ENCODE measurements at regions not wholly inside any gene's neighbourhood (a gene's known extent, or its start where the extent isn't known, plus 50 kb on each side); places are given as distances from the start of the nearest gene placed in this dataset.

GRCh38 chr3:43236008-43236407 is 50.3 kb upstream of the SNRK start:
- ChIA-PET POLR2A (no interaction called here), CTCF (no interaction called here)
- H3K27ac ChIP-seq (ENCODE audit: low read length): no peak overlapping the region
- in situ Hi-C loops (cut with HindIII; ENCODE audit: low pct_unique_long_range_greater_than_20kb, low sequenced_read_pairs): no loop called here
- intact Hi-C loops (cut with micrococcal nuclease; ENCODE audit: unreplicated experiment): no loop called here
- DNase-seq (ENCODE audit: low read depth, low spot score) (no peak), ATAC-seq (no peak)
- BruUV-seq (replicated peaks): no TSS peak
- no peaks in the 10 kb centered on the region for H3K9me3 ChIP-seq (ENCODE audit: control insufficient read depth, insufficient read depth, low read depth, low read length)
- no peaks in the 10 kb centered on the region for H3K36me3 ChIP-seq (ENCODE audit: control insufficient read depth, insufficient read depth, low read length)
- H3K4me1 ChIP-seq (ENCODE audit: control insufficient read depth, insufficient read depth, low read length): no peaks in the 10 kb centered on the region
- TF ChIP-seq POLR2AphosphoS5 (IDR thresholded peaks at IDR 0.05; ENCODE audit: low read depth, low read length): no peak
- TF ChIP-seq TCF7L2 (IDR thresholded peaks at IDR 0.05; ENCODE audit: low read depth, low read length): no peak
- TF ChIP-seq CTCF (IDR thresholded peaks at IDR 0.05): no peak
- TF ChIP-seq REST (IDR thresholded peaks at IDR 0.05; ENCODE audit: insufficient read depth in 1 of 2, low read depth in 2 of 2, low read length in 1 of 2): no peak
- TF ChIP-seq SIN3A (IDR thresholded peaks at IDR 0.05; ENCODE audit: borderline replicate concordance, insufficient read depth, low read depth, low read length): no peak
- H3K27me3 ChIP-seq (ENCODE audit: control insufficient read depth, insufficient read depth, low read length): no peaks in the 10 kb centered on the region
- H3K4me3 ChIP-seq (ENCODE audit: low read depth in 2 of 2, low read length in 2 of 2): no peak overlapping the region

- Histone ChIP-seq H3K27me3 (ENCODE audit: control insufficient read depth, insufficient read depth, low read length) (no peaks in the 10 kb centered on the region), H3K4me3 (ENCODE audit: low read depth in 2 of 2, low read length in 2 of 2) (no peak overlapping the region), H3K4me1 (ENCODE audit: control insufficient read depth, insufficient read depth, low read length) (no peaks in the 10 kb centered on the region), H3K36me3 (ENCODE audit: control insufficient read depth, insufficient read depth, low read length) (no peaks in the 10 kb centered on the region), H3K27ac (ENCODE audit: low read length) (no peak overlapping the region), H3K9me3 (ENCODE audit: control insufficient read depth, insufficient read depth, low read depth, low read length) (no peaks in the 10 kb centered on the region)
- in situ Hi-C loops (cut with HindIII; ENCODE audit: low pct_unique_long_range_greater_than_20kb, low sequenced_read_pairs): no loop called here
- intact Hi-C loops (cut with micrococcal nuclease; ENCODE audit: unreplicated experiment): no loop called here
- no TSS peak for BruUV-seq (replicated peaks)
- ChIA-PET CTCF (no interaction called here), POLR2A (no interaction called here)
- TF ChIP-seq SIN3A (IDR thresholded peaks at IDR 0.05; ENCODE audit: borderline replicate concordance, insufficient read depth, low read depth, low read length) (no peak), POLR2AphosphoS5 (IDR thresholded peaks at IDR 0.05; ENCODE audit: low read depth, low read length) (no peak), REST (IDR thresholded peaks at IDR 0.05; ENCODE audit: insufficient read depth in 1 of 2, low read depth in 2 of 2, low read length in 1 of 2) (no peak), CTCF (IDR thresholded peaks at IDR 0.05) (no peak), TCF7L2 (IDR thresholded peaks at IDR 0.05; ENCODE audit: low read depth, low read length) (no peak)
- ATAC-seq (no peak), DNase-seq (ENCODE audit: low read depth, low spot score) (no peak)
Observed at GRCh38 chr3:43233062-43233461, 53.3 kb upstream of the SNRK start.
